ENCODE measurements at regions not wholly inside any gene's neighbourhood (a gene's known extent, or its start where the extent isn't known, plus 50 kb on each side); places are given as distances from the start of the nearest gene placed in this dataset.

DNA sequence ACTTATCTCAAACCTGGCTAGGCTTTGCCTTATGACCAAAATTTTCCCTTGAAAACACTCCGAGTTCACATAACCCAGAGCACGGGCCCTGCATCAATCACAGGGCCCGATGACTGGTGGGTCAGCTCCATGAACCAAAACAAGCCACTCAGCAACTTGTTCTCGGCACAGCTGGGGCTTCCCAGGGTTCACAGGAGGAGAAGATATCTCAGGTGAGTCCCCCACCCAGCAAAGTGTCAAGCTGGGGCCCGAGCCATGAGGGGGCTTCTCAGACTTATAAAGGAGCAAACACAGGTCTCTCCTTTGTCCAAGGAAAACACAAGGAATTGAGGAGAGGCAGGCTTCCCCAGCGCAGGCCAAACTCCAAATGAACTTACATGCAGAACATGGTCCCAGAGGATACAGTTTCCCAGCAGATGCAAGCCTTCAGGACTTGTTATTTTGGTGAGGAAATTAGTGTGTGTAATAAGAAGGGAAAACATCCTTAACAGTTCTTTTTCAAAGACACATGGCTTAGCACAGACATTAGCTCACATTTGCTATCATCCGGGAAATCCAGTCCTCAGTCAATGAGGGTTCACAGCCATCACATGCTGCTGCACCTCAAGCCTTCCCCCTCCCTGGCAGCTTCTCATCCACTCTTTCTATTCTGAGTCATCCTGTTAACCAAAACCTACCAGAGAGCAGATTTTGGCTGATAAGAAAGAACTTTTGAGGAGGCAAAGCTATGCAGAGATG is 98.1 kb upstream of the NFIA start:
- DNase-seq: no peak

- DNase-seq: no peak
These were observed 98.7 kb upstream of the NFIA start for GRCh38 chr1:60983701-60984061.

GRCh38 chr1:60982539-60982938 is 99.8 kb upstream of the NFIA start:
- no peak for DNase-seq

GRCh38 chr1:60981357-60981756 is 101.0 kb upstream of the NFIA start:
- DNase-seq: no peak

DNA sequence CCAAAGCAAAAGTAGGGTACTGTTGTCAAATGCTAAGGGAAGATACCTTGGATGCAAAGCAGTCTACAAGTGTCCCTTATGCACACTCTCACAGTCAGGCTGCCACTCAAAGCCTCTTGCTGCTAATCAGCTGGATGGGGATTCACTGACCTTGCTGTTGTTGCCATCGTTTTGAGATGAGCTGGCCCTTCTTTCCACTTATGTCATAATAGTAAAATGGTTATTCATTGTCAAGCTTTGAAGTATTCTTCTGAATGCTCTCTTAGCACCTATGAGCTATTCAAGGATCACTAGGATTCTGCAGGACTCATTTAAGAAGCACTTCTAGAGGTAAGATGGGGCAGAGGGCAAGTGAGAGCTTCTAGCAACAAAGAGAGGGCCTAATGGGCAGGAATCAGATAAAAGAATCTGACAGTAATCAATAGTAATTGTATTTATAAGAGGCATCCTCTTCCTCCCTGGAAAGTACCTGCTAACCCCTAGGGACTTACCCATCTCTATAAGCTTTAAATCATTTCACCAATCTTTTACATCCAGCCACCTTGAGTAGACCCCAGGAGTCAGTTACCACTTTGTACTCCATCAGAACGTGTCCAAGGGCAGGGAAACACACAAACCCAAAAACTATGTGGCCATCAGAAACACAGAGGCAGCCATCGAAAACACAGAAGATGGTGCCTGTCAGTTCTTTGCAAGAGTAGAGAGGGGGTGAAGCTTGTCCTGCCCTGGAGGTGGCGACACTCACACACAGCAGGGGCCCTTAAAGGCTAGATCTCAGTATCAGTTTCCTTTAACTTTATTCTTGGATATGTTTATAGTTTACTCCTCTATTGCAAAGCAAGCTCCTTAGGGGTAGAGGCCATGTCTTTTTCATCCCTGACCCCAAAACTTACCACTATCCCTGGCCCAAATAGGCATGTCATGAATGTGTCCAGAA is 103.7 kb upstream of the NFIA start:
- DNase-seq: peak; percentile 2 to 5

- DNase-seq: no peak
These were observed 104.7 kb upstream of the NFIA start for GRCh38 chr1:60977661-60978060.

GRCh38 chr1:60974524-60975372 is 107.6 kb upstream of the NFIA start:
- DNase-seq: no peak

GRCh38 chr1:60973668-60974067 is 108.7 kb upstream of the NFIA start:
- DNase-seq: no peak

GRCh38 chr1:60972841-60973364 is 109.5 kb upstream of the NFIA start:
- no peak for DNase-seq

GRCh38 chr1:60971330-60971729 is 111.0 kb upstream of the NFIA start:
- no peak for DNase-seq

- no peak for DNase-seq
These were observed 112.3 kb upstream of the NFIA start for GRCh38 chr1:60969971-60970509.

DNA sequence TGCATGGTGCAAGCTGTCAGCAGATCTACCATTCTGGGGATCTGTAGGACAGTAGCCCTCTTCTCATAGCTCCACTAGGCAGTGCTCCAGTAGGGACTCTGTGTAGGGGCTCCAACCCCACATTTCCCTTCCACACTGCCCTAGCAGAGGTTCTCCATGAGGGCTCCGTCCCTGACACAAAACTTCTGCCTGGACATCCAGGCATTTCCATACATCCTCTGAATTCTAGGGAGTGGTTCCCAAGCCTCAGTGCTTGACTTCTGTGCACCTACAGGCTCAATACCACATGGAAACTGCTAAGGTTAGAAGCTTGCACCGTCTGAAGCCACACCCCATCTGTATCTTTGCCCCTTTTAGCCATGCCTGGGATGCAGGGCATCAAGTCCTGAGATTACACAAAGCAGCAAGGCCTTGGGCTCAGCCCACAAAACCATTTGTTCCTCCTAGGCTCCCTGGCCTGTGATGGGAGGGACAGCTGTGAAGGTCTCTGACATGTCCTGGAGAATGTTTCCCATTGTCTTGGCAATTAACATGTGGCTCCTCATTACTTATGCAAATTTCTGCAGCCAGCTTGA is 117.0 kb upstream of the NFIA start:
- no peak for DNase-seq

GRCh38 chr1:60963167-60963940 is 119.0 kb upstream of the NFIA start:
- no peak for DNase-seq

GRCh38 chr1:60960891-60961461 is 121.4 kb upstream of the NFIA start:
- DNase-seq: no peak

DNA sequence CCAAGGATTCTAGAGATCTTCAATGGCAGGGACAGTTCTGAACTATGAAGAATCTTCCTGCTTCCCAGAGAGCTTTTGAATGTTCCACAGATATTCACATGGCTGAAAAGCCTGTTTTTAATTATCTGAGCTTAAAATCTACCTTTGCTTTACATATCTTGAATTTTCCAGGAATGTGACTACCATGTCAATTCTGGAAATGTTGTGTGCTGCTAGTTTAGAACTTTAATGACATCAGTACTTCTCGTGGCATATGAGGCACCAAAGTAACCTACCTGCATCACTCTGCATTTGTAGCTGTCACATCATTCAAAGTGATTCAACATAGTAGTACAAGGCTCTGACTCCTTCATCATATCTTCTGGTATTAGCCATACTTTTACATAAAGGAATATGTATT is 122.7 kb upstream of the NFIA start:
- no peak for DNase-seq

- no peak for DNase-seq
These were observed 124.4 kb upstream of the NFIA start for GRCh38 chr1:60958001-60958400.

DNA sequence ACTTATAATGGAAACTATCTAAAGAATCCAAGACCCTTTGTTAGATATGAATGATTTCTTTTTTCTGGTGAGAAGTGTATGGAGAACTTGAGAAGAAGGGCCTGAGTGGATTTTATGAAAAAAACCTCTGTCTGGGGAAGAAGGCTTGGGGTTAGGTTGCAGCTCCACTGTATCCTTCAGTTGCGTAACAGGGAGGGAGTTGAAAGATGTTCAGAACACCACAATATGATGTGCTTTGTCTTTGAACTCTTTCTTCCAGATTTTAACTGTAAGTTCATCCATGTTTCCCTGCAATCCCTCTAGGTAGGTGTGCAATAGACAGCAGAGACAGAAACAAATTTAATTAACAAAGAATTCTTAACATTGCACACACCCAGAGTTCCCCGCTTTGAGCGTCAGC is 125.8 kb upstream of the NFIA start:
- DNase-seq: no peak

DNA sequence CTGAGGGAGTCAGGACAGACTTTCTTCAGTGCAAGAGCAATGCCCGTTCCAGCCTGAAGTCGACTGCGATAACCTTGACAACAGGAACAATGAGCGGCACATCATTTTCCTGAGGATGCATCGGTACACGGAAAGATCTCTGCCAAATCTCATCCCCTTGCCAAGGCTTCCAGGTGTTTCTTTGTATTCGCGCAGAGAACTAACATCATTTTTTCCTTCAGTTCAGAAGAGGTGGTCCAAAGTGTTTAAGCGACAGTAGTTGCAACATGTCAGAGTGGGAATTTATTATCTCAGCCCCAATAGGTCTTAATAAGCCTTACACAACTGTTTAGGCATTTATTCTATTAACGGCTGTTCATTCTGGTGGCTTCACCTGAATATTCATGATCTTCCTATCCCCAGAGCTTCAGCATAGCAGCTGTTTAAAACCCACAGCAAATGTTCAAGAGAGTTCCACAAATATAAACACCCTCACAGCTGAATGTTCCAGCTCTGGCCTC is 129.7 kb upstream of the NFIA start:
- no peak for DNase-seq

GRCh38 chr1:60950224-60951063 is 131.9 kb upstream of the NFIA start:
- DNase-seq: no peak

DNA sequence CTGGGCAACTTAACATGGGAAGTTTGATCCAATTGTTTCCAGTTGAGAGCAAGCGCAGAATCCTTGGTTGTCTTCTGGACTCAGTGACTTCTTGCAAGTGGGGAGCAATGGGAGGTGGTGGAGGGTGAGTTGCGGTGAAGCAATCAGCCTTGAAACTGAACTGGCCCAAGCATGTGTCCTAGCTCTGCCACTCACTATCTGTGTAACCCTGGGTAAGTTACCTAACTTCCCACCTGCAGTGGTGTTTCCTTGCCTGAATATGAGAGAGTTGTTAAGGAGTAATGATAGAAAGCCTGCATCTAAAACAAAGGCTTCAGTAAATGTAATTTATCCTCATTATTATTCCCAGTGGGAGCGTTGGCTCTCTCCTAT is 132.5 kb upstream of the NFIA start:
- DNase-seq: no peak

Measured in AML-193 (cell line).